Fibroblast of skin of scalp (primary cell): ENCODE measurements at regions not wholly inside any gene's neighbourhood (a gene's known extent, or its start where the extent isn't known, plus 50 kb on each side); places are given as distances from the start of the nearest gene placed in this dataset.
"Not testable (repeated sequence)": the region's sequence is repeated elsewhere in the genome, so short reads cannot be mapped to it uniquely, and the experiment has no call there.

Experiments used
- DNase-seq: peaks from one replicate; pipeline ENCODE4 v3.0.0-alpha.2; 2013

DNA sequence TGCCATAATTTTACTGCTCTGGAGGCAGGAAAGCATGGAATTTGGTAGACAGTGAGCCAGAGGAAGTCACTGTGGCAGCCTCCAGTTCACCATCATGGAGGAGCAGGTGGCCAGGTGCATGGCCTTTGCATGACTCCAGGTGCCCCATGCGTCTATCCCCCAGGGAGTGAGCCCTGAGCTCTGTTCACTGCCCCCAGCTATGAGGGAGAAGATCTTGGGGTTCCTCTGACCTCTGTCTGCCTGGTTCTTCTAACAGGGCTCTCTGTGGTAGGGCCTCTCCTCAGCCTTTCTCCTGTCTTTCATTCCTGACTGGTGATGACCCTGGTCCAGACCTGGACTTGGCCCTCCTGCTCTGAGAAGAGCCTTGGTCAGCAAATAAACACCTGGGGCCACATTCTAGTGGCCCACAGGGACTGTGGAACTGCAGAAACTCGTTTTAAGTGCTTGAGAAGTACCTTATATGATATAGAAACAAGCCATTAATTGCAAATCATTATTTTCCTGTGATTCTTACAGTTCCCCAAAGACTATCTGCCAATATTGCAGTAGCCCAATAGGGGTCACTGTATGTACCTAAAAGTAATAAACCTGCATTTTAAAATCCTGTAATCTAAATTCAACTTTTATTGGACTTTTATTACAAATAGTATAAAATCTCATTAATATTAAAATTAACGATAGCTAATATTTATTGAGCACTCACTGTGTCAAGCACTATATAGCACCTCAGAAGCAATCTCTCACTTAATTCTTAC lies 120.0 kb upstream of the SYT13 start:
- DNase-seq = peak; percentile 30

DNA sequence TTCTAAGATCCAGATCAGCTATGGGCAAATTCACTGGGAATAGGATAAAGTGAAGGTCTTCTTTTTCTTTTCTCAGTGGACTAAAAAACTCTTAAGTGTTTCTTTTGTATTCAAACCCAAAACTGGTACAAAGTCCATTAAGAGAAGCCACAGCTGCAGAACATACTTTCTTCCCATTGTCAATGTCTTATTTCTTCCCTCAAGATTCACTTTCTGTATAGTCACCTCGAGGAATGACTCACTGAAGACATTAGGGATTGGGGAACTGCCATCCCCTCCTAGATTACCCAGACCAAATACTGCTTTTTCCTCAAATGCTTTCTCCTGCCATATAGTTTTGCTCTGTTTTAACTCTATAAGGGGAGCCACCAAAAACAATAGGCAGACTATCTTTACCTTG lies 117.4 kb upstream of the SYT13 start:
- DNase-seq = peak; percentile 26

DNA sequence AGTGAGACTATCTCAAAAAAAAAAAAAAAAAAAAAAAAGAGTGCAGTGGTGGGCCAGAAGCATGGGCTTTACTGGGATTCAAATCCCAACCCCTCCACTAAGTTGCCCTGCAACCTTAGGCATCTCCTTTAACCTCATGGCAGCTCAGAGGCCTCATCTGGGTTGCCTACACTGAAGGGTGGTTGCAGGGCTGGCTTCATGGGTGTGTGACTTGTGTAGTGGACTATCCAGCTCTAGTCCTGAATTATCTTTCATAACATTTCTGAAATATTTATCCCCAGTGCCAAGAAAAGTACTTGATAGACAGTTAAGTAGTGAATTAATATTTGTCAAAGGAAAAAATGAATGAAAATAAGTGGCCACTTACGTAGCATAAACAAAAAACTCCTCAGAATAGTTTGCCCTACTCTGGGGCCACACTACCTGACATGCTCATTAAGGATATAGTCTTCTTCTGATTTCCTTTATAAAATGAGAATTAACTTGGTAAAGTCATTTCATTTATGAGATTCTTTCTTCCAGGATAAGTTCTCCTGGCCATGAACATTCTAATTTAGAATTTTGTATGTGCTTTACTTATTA lies 116.0 kb upstream of the SYT13 start:
- no peak for DNase-seq

DNA sequence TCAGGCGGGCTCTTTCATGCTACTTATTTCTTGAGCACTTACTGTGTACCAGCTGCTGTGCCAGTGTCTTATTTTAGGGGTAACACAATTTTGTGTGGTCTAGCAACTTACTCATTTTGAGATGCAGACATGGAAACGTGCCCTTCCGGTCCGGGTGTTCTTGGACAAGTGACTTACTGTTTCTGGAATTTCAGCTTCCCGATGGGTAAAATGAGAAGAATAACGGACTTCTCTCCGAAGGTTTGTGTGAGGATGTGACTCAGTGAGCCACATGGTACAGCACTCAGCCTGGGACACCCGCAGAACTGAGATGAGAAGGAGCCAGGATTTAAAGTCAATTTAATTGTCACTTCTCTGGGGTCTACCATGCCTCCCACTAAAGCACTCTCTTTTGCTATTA lies 114.5 kb upstream of the SYT13 start:
- peak; percentile 87 for DNase-seq

DNA sequence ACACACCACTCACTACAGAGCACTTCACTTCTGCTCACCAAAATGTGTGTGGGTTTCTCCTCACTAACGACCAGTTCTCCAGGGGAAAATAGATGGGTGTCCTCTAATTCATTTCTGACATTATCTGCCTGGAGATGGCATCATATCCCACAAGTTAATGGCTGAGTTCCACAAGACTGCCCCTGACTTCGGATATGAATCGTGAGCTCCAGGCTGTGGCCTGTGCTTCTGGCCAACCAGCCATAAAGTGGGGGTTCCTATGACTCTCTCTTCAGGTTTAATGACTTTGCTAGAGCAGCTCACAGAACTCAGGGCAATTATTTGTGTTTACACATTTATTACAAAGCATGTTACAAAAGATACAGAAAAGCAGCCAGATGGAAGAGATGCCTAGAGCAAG lies 113.0 kb upstream of the SYT13 start:
- no peak for DNase-seq

DNA sequence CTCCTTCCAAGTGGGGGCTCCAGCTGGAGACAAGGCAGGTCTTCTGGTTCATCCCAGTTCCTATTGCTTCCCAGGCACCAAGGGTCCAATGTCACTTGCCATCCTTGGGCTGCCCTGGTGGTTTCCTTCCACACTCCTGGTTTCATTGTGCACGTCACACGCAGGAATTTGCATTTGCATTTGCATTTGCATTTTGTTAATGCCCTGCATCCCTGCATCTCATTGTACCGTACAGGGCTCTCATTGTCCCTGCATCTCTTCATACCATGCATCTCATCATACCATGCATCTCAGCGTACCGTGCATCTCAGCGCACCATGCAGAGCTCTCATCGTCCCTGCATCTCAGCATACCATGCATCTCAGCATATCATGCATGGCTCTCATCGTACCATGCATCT lies 112.2 kb upstream of the SYT13 start:
- no peak for DNase-seq

DNA sequence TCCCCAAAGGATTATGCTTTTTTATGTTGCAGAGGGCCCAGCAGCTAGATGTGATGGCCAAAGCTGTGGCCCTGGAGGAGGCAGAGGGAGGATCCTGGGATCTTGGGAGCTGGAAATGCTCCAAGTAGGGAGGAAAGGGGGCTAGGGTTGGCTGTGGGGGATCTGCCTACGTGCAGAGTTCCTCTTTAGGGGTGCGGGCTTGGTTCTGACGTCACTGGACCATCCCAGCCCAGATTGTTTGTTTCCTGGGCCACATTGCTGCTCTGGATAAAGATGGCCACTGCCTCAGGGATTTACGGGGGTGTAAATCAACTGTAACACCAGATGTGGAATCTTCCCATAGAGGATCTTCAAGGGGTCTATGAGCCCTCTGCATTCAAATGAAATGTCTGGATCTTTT lies 110.3 kb upstream of the SYT13 start:
- no peak for DNase-seq

DNA sequence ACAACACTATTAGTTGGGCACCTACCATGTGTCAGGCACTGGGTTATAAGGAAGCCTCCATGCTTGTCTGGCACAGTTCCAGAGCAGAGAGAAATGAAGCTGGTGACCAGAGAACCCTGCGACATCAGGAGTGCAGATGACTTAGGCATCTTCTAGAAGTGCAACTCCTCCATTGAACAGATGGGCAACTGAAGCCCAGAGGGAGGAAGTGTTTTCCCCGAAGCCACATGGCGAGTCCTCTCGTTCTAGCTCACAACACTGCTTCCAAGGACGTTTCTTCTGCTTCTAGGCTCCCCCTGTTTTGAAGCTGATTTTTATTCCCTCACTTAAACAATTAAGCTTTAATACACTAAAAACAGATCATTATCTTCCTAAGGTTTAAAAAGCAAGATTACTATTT lies 109.8 kb upstream of the SYT13 start:
- DNase-seq = no peak

DNA sequence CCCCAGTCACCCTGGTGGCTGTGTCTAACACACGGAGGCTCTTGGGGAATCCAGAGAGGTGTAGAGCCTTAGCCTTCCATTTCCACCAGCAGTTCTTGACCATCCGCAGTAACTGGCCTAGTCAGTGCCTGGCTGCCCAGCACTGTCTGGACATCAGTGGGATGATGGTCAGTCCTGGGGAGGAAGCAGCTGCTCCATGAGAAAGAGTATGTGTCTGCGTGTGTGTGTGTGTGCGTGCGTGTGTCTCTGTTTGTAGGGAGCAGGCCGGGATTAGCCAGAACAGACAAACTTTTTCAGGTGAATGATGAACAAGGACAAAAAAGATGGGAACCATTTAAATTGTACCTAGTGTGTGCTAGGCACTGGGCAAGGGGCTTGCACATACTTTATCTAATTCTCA lies 109.3 kb upstream of the SYT13 start:
- no peak for DNase-seq

DNA sequence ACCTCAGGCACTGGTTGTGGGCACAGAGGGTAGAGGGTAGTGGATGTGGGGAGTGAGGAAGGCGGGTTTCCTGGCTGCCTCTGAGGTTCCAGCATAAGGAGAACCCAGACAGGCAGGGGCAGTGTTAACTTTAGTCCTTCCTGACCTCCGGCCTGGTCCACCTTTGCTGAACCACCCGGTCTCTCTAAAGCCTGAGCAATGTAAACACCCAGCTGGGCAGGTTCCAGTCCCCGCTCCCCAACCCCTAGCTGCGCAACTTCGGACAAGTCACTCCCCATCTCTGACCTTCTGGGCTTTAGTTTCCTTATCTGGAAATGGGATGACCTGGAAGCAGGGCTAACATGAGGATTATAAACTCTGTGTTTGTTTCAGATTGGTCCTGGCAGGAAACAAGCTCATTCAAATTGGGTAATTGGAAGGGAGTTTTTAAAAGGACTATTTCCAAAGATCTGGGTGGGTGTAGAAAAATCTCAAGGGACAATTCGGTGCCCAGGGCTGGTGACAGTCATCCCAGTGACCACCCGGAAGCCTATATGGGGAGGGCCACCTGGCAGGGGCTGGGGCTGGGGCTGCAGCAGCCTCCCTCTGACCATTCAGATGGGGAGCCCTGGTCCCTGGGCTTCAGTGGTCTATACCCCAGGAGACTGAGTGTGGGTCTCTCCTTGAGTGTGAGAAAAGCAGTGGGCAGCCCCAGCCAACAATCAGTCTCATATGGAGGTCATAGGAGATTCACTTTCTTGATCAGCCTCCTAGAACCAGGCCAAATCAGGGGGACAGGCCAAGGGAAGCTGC lies 108.3 kb upstream of the SYT13 start:
- no peak for DNase-seq

DNA sequence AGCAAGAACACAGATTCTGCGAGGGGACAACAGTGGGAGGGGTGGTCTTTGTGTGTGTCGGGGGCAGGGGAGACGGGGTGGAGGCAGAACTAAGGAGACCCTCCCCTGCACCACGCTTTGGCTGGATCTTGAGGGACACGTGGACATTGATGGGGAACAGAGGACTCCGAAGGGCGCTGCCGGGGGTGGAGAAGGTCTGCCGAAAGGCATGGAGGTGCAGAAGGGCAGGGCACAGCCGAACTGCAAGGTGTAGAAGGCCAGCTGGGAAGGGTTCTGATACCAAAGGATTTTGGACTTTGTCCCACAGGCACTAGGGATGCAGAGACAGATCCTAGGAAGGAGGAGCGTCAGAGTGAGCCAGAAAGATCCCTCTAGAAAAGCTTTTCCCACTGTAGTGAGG lies 107.7 kb upstream of the SYT13 start:
- no peak for DNase-seq

DNA sequence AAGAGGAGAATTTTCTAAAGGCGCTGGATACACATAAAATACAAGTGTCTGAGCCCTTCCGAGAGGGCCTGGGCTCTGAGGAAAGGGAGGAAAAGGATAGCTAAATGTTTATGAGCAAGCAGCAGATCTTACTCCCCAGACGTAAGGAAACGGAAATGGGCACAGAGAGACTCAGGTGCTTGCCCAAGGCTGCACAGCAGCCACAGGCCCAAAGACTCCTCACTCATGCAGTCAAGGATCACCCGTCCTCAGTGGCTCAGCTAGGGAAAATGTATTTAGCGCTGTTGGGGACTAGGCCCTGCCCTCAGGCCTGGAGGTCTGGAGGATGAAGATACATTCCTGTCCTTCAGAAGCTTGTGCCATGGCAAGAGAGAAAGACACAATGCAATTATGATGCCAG lies 107.2 kb upstream of the SYT13 start:
- DNase-seq = no peak

DNA sequence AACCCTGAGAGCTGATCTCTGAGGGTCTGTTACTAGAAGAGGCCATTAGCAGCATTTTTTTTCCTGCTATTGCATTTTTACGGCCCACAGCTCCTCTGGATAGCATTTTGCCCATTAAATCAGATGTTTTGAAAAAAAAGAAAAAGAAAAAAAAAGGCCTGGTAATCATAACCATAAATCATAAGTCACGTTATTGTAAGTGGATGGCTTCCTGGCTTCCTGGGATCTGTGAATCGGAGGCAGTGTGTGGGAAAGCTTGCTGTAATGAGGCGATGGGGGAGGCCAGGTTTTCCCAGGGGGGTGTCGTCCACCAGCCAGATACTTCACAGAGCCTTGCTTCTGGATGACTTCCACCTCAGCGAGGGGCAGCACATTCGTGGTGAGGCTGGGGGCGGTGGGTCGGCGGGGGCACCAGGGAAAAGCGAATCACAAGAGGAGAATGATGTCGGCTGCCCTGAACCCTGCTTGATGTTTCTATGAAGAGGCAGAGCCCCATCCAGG lies 106.5 kb upstream of the SYT13 start:
- DNase-seq = peak; percentile 31

DNA sequence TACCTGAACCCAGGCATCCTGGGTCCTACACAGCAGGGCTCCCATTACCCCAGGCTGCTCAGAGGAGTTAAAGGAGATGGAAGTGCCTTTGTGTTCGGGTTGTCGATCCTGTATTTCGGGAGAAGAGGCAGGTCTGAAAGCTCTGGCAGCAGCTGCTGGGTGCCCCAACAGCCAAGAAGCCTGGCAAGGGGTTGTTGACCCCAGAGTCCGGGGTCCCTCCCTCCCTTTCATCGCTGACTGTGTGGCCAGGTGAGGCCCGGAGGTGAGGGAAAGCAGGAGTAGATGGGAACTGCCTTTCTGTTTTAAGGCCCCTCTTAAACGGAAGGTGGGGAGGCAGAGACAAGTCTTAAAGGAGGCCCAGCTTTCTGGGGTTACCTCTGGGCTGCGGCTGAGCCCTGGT lies 106.0 kb upstream of the SYT13 start:
- no peak for DNase-seq

DNA sequence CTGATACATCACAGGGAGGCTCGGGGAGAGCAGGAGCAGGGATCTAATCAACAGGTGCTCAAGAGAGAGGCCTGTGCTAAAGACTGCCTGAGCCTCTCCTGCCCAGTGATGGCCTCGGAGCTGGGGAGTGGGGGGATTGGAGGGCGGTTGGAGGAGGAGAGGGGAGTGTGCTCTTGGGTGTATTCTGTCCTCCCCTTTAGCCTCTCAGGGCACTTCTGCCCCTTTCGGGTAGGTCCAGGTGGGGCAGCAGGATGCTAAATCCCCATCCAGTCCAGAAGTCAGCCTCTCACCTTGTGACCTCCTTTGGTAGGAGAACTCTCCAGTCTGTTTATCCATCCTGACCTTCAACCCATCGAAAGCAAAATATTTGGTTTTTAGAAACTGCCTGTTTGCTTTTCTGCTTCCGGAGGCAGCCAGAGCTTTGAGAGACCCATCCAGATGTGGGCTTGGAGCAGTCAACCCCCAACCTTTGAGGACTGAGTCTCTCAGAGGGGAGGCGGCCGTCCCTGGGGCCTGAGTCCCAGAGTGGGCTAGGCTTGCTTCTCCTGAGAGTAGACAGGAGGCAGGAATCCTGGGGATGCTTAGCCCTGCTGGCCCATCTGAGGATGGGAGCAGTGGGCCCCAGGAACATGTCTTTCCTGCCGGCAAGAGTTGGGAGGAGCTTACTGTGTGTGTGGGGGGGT lies 105.2 kb upstream of the SYT13 start:
- DNase-seq = no peak

DNA sequence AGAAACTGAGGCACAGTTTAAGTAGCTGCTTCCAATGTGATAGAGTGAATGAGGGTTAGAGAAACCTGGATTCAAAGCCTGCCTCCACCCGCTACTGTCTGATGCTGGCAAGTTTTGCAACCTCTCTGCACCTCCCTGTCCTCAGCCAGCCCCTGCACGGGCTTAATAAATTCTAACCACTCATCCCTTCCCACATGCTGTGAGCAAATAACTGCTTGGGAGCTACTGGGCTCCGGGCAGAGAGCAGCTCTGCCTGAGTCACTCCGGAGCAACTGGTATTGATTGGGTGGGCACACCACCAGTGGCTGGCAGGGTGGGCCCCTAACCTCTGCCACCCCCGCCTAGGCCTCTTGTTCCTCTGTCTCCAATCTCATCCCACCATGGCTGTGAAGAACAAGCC lies 104.3 kb upstream of the SYT13 start:
- peak; percentile 80 for DNase-seq

DNA sequence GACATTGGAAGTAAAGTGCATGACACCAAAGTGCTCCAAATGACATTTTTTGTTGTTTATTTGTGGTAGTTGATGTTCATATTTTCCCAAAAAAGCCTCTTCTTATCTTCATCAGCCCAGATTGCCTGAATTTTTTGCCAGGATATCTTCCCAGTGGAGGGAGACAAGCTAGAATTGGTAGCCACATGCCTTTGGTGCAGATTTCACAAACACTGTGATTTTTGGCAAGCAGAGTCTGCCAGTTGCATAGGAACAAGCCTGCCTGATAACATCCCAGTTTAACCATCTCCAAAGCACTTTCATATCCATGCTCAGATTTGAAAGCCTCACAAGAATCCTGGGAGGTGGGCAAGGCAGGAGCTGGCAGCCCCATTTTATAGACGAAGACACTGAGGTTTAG lies 102.3 kb upstream of the SYT13 start:
- DNase-seq = no peak

DNA sequence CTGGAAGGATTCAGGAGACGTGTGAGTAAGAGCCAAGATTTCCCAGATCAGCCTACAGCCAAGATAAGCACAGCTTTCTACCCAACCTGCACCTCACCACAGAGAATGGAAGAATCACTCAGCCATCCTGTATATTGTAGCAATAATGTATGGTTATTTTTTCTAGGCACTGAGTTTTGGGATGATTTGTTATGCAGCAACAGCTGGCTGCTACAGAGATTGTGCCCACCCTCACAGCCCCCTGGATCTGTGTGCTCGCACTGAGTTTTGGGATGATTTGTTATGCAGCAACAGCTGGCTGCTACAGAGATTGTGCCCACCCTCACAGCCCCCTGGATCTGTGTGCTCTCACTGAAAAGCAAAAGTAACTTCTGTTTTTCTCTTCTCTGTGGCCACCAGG lies 101.7 kb upstream of the SYT13 start:
- not testable (repeated sequence) for DNase-seq

DNA sequence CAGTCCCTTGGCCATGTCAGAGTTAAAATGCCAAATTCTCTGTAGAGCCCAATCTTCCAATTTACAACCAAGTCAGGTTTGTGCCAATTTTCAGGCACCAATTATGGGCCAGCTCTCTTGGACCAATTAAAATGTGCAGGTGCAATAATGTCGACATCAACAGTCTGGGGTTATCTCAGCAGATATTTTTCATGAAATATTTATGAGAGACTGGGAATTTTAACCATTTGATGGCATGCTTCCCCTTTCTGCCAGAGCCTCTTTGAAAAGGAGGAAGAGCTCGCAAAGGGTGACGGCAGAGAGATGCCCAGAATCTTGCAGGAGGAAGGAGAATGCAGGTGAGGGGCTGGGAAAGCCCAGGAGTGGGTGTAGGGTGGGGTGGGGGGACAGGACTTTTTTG lies 100.8 kb upstream of the SYT13 start:
- no peak for DNase-seq

DNA sequence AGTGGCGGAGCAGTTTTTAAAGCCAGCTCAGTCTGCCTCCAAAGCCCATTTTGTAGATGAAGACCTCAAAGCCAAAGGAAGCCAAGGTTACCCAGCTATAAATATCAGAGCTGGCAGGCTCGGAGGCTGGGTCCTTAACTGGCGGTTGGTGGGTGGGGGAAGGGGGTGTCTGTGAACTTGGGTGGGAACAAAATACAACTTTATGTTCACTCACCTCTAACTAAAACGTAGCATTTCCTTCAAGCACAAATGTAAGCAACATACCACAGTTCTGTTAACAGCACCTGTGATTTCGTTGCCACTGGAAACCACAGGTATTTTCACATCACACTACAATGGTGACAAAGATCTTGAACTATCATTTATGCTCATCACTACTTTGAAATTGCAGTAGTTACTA lies 99.7 kb upstream of the SYT13 start:
- DNase-seq = no peak

DNA sequence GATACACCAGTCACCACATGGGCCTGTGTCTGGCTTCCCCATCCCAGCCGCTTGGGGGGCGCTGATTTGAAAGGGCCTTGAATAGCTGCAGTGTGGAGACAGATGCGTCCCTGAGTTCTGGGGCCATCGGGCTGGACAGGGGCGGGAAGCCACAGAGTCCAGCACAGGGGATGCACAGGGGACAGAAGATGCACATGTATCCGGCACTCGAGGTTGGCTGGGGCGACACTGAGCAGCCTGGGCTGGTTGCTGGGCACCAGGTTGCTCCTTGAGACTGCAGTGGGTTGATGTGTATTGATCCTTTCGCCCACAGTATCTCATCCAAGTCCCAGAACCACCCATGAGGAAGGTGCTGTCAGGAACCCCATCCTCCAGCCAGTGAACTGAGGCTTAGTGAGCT lies 99.3 kb upstream of the SYT13 start:
- no peak for DNase-seq

DNA sequence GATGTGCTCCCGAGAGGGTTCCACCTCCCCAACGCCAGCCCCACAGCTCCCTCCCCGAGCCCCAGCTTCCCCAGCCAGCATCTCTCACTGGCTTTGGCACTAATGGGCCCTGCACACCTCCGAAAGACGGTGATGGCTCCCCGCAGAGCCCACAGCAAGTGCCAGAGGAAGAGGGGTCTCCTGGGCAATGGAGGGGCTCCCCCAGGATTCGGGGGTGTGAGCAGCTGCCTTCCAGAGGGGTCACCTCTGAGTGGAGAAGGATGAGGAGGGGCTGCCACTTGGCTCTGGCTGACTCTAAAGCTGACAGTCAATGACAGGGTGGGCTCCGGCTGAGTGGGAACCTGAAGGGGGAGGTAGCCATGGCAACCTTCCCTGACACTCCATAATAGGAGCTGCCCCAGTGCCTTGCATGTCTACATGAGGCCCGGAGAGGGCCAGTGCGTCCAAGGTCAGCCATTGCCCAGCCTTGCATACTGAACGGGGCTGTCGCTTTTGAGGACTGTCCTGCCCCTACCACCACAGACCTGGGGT lies 98.6 kb upstream of the SYT13 start:
- DNase-seq = no peak

DNA sequence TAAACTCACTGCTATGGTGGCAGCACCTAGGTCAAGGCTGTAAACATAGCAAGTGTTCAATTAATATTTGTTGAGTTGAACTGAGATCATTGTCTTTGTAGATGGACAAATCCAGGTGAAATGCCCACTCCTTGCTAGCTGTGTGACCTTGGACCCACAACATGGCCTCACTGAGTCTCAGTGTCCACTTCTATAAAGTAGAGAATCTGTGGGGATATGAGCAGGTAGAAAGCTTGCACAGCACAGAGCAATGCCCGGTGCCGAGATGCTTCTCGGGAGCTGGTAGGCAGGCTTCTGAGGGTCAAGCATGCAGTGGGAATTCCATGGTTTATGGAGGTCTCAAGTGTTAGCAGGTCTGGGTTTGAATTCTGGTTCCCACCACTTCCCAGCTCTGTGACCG lies 97.9 kb upstream of the SYT13 start:
- no peak for DNase-seq
